GM19328 (cell line): ENCODE measurements at regions not wholly inside any gene's neighbourhood (a gene's known extent, or its start where the extent isn't known, plus 50 kb on each side); places are given as distances from the start of the nearest gene placed in this dataset.

Experiments
- ATAC-seq: cut with Tn5 transposase; IDR thresholded peaks from one replicate; pipeline ENCODE4 v1.9.1; 2021; ENCODE audit warnings: mild to moderate bottlenecking, moderate library complexity; ENCODE audit not compliant: unreplicated experiment

- ATAC-seq = peak; percentile 73
Observed at GRCh38 chr3:28726840-28727239, 378.2 kb upstream of the AZI2 start.

DNA sequence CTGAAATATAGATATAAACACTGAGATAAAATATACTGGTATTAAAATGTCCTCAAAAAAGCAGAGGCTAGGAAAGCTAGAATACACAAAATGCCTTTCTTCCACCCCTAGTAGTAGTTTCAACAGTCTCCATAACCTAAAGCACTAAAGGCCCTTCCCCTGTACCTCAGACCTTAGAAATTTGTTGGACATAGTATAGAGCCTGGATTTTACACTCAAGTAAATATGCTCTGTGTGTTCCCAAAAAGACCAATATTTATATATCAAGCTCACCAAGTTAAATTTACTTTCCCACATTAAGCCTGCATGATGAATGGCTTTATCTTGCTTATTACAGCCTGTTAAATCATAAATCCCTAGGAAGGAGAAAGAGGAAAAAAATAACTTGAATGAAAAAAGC is 378.7 kb upstream of the AZI2 start:
- no peak for ATAC-seq

- no peak for ATAC-seq
Observed at GRCh38 chr3:28738425-28738824, 389.8 kb upstream of the AZI2 start.

- no peak for ATAC-seq
Observed at GRCh38 chr3:28739647-28740046, 391.0 kb upstream of the AZI2 start.

- no peak for ATAC-seq
Observed at GRCh38 chr3:28743271-28743670, 394.6 kb upstream of the AZI2 start.

DNA sequence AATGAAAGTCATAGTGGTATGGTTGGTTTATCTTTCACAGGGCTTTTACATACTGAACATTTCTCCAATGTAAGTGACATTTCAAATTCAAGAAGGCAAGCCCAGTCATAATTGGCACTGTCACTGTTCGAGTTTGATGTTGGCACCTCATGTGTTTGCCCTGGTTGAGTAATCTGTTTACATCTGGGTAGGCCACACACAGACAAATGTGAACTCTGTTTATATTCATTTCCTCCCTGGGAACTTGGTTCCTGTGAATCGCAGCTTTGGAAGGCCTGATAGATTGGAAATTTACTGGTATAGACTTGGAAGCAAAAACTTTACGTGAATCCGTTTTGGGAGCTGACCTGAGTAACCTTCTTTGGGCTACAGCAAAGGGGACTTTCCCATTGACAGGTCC is 395.2 kb upstream of the AZI2 start:
- no peak for ATAC-seq

DNA sequence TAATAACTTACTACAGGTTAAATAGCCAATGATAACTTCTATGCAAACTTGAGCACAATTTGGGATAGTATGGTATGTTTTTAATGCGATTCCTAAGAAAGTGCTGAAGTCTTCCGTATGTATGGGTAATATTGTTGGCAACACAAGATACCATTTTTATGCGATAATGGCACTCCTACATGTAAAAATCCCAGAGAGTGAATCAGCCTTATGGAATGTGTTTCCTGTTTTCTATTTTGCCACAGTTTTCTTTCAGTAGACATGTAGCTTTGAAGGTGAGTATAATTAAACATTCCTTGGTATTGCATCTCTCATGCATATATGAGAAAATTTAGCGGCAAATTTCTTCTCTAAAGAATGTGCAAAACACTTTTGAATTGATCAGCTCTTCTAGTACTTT is 396.8 kb upstream of the AZI2 start:
- no peak for ATAC-seq

GRCh38 chr3:28745916-28746617 is 397.4 kb upstream of the AZI2 start:
- no peak for ATAC-seq

GRCh38 chr3:28746990-28747389 is 398.4 kb upstream of the AZI2 start:
- no peak for ATAC-seq

DNA sequence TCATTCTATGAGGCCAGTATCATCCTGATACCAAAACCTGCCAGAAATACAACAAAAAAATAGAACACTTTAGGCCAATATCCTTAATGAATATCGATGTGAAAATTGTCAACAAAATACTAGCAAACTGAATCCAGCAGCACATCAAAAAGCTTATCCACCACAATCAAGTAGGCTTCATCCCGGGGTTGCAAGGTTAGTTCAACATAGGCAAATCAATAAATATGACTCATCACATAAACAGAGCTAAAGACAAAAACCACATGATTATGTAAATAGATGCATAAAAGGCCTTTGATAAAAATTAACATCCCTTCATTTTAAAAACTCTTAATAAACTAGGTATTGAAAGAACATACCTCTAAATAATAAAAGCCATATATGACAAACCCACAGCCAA is 403.2 kb upstream of the AZI2 start:
- no peak for ATAC-seq

GRCh38 chr3:28752290-28752689 is 403.7 kb upstream of the AZI2 start:
- no peak for ATAC-seq

- no peak for ATAC-seq
Observed at GRCh38 chr3:28756056-28756455, 407.4 kb upstream of the AZI2 start.

GRCh38 chr3:28758115-28758514 is 409.5 kb upstream of the AZI2 start:
- no peak for ATAC-seq

DNA sequence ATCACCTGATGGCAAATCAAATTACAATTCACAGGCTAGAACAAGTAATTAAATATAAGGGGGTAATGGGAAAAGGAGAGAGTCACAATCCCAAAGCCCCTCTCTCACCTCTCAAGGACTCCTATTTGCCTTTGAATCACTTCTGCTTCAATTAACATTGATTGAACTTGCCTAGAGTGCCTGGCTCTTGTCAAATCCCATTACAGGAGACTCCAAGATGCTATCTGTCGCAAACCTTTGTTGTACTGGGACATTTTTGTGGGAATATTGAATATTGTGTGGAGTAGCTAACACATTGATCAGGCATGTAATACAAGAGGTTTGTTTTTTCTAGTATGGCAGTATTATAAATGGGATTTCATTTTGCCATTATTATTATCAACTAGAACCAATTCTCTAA is 412.8 kb upstream of the AZI2 start:
- ATAC-seq = no peak

- ATAC-seq = no peak
Observed at GRCh38 chr3:28765194-28765593, 416.6 kb upstream of the AZI2 start.

DNA sequence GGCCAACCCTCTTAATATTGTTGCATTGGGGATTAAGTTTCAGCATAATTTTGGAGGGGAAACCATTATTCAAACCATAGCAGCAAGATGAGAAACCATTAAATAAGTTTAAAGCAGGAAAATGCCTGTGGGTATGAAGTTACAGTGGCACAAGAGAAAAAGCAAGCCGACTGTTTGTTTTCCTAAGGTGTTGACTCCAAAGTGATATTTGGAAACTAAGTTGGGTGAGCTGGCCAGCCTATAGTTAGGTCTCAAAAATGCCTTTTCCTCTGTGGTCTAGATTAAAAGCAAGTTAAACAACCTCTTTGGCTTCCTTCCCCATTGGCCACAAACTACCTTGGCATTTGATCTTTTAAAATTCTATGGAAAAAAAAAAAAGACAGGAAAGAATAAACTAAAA is 419.8 kb upstream of the AZI2 start:
- no peak for ATAC-seq

DNA sequence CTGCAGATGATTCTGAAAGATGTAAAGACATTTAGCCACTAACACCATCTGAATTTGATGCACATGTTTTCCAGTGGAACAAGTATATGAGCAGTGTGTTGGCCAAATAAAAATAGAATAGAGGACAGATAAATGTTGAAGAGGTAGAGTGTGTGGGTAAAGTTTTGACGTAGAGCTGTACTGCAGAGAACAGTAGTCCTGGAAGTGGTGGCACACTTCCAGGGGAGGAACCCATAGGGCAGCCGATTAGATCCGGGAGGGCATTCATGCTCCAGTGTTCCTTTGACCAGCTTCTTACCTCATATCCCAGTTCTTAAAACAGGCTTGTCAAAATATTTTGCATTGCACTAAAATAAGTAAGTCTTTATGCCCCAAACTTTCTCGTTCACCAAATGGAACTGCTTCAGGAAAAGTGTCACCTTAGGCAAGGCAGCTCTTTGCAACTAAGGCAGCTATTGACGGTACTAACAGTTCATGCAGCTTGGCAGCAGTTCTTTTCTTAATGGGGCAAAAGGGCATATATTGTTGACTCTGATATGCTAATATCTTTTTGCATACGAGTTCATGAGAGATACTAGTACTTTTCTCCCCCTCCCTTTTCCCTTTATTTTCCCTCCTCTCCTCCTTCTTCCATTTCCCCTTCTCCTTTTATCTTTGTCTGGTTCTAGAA is 429.3 kb upstream of the AZI2 start:
- no peak for ATAC-seq

- ATAC-seq = no peak
Observed at GRCh38 chr3:28780480-28780879, 431.9 kb upstream of the AZI2 start.

GRCh38 chr3:28781053-28781452 is 432.4 kb upstream of the AZI2 start:
- ATAC-seq = no peak

DNA sequence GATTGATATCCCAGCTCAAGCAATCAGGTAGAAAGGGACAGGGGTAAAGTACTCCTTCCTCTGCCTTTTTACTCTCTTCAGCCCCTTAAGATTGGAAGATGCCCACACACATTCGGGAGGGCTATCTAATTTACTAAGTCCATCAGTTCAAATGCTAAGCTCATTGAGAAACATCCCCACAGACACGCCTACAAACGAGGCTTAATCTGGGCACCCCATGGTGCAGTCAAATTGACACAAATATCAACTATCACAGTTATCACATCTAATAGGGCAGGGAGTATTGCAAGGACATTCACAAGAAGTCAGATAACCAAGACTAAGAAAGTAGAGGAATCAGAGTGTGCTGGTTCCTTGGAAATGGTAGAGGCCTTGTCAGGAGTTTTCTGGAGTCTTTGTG is 437.8 kb upstream of the AZI2 start:
- no peak for ATAC-seq

GRCh38 chr3:28788571-28788970 is 439.9 kb upstream of the AZI2 start:
- ATAC-seq = no peak

DNA sequence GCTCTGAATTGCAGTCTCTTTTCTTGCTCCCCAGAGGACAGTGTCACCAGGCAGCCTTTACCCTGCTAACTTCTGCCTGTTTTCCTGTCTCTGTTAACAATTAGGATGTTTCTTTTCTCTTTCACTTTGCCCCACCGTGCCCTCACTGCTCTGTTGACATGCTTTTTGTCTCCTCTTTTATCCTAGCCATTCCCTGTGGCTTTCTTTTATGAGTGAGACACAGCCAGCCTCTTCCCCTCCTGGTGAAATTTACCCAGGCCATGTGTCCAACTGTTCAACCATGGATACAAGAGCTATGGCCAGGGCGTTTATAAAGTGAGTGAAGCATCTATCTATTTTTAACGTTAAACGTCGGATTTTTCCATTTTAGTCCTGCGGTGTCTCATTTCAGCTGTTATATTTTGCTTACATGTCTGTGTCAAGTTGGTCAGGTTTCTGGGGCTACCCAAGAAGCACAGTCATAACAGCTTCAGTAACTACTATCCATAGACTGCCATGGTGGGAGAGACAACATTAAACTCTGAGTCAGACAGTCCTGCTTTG is 443.2 kb upstream of the AZI2 start:
- no peak for ATAC-seq

DNA sequence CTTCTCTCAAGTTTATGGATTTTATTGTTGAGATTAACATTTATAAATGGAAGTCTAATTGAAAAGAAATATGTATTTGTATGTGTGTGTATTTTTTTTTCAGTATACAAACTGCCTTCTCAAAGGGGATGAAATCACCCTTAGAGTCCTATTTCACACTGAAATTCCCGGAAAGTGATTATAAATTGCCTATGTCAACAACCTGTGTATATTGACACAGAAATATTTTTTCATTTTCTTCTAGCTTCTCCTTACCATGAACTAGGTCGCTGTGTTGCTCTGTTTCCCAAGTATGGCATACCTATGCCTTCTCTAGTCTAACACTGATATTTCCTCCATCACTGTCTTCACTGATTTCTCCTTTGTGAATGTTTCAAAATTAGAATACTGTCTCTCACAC is 444.0 kb upstream of the AZI2 start:
- ATAC-seq = no peak
